ENCODE measurements at regions not wholly inside any gene's neighbourhood (a gene's known extent, or its start where the extent isn't known, plus 50 kb on each side); places are given as distances from the start of the nearest gene placed in this dataset.
A peak's percentile ranks its signal among the peaks of the same experiment; 100 is the strongest.

DNA sequence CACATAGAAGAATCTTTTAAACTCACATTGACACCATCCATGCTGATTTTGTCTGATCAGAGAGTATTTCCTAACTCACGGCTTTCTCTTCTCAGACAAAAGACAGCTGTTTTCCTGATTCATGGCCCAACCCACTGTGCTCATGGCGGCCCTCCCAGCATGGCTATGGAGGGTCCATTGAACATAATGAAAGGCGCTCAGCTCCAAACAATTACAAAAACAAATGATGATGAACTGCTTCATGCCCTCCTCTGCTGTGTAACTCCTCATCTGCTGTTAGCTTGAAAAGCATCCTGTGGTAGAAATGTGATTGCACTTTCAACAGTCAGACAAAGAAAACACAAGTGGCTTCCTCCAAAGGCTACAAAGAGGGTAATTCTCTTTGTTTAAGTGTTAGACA is 673.8 kb downstream of the PRELID2 start:
- H3K9me3 Mint-ChIP-seq (ENCODE audit: unreplicated experiment) = no peaks in the 10 kb centered on the region
- no peak for DNase-seq (ENCODE audit: low spot score)
- H3K27me3 Mint-ChIP-seq (ENCODE audit: unreplicated experiment) = peaks cover 1% of the 10 kb centered on the region
- H3K36me3 Mint-ChIP-seq (ENCODE audit: low read depth, unreplicated experiment) = no peaks in the 10 kb centered on the region
- H3K27ac Mint-ChIP-seq (ENCODE audit: unreplicated experiment) = no peak overlapping the region
- no peak overlapping the region for H3K4me3 Mint-ChIP-seq (ENCODE audit: unreplicated experiment)
- TF ChIP-seq, protein P1, sequence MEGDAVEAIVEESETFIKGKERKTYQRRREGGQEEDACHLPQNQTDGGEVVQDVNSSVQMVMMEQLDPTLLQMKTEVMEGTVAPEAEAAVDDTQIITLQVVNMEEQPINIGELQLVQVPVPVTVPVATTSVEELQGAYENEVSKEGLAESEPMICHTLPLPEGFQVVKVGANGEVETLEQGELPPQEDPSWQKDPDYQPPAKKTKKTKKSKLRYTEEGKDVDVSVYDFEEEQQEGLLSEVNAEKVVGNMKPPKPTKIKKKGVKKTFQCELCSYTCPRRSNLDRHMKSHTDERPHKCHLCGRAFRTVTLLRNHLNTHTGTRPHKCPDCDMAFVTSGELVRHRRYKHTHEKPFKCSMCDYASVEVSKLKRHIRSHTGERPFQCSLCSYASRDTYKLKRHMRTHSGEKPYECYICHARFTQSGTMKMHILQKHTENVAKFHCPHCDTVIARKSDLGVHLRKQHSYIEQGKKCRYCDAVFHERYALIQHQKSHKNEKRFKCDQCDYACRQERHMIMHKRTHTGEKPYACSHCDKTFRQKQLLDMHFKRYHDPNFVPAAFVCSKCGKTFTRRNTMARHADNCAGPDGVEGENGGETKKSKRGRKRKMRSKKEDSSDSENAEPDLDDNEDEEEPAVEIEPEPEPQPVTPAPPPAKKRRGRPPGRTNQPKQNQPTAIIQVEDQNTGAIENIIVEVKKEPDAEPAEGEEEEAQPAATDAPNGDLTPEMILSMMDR (IDR thresholded peaks at IDR 0.05; ENCODE audit: unreplicated experiment) = no peak
- peaks cover 35% of the 10 kb centered on the region for H3K4me1 Mint-ChIP-seq (ENCODE audit: unreplicated experiment)

DNA sequence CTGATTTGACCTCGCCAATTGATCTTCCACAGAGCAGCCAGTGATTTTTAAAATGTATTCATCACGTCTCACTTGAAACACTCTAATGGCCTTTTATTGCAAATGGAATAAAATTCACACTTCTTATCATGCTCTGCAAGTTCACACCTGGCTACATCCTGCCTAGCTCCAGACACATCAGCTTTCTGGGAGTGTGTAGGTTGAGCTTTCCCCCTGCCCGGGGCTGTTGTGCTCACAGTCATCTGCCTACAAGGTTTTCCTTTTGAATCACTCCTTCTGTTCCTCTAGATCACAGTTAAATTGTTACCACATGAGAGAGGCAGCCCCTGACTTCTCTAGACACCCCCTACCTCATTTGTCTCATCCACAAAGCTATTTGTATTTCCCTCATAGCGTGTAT is 674.5 kb downstream of the PRELID2 start:
- Mint-ChIP-seq H3K36me3 (ENCODE audit: low read depth, unreplicated experiment) (no peaks in the 10 kb centered on the region), H3K27me3 (ENCODE audit: unreplicated experiment) (peaks cover 1% of the 10 kb centered on the region), H3K4me3 (ENCODE audit: unreplicated experiment) (no peak overlapping the region), H3K4me1 (ENCODE audit: unreplicated experiment) (peaks cover 35% of the 10 kb centered on the region), H3K27ac (ENCODE audit: unreplicated experiment) (no peak overlapping the region), H3K9me3 (ENCODE audit: unreplicated experiment) (no peaks in the 10 kb centered on the region)
- TF ChIP-seq, protein P1 (IDR thresholded peaks at IDR 0.05; ENCODE audit: unreplicated experiment) = no peak
- no peak for DNase-seq (ENCODE audit: low spot score)

DNA sequence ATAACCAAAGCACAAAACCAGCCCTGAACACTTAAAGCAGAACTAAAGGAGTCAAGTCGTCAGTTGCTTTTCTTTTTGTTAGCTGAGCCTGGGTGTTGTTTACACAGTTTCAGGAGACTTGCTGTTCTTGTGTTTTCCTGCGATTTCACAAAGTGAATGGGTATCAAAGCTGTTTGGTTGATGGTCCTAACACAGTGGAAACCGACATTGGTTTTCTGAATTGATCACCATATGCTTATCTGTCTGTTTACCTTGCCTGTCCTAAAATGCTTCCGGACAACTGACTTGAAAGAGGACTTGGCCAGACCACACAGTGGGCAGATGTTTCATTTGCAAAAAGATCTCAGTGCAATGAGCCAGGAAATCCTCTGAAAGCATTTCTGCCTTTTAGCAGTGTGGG is 676.4 kb downstream of the PRELID2 start:
- Mint-ChIP-seq H3K4me1 (ENCODE audit: unreplicated experiment) (peaks cover 35% of the 10 kb centered on the region), H3K4me3 (ENCODE audit: unreplicated experiment) (no peak overlapping the region), H3K9me3 (ENCODE audit: unreplicated experiment) (no peaks in the 10 kb centered on the region), H3K27me3 (ENCODE audit: unreplicated experiment) (peaks cover 1% of the 10 kb centered on the region), H3K27ac (ENCODE audit: unreplicated experiment) (peak overlapping the region; percentile 14), H3K36me3 (ENCODE audit: low read depth, unreplicated experiment) (no peaks in the 10 kb centered on the region)
- TF ChIP-seq, protein P1 (IDR thresholded peaks at IDR 0.05; ENCODE audit: unreplicated experiment) = no peak
- no peak for DNase-seq (ENCODE audit: low spot score)

DNA sequence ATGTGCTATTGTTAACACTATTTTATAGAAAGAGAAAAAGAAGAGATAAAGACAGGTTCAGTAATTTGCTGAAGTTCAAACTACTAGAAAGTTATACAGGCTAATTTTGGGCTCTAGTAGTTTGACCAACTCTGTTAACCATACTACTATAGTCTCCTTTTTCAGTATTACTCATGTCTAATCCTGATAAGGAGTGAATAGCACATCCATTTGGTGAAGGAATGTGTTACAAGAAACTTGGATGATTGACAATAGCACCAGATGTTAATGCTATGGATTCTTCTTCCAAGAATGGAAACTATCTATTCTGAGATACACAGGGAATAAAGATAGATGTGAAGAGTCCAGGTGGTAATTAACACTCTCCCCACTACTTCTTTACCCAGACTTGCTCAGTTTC is 677.3 kb downstream of the PRELID2 start:
- Mint-ChIP-seq H3K36me3 (ENCODE audit: low read depth, unreplicated experiment) (no peaks in the 10 kb centered on the region), H3K4me1 (ENCODE audit: unreplicated experiment) (peaks cover 32% of the 10 kb centered on the region), H3K27ac (ENCODE audit: unreplicated experiment) (no peak overlapping the region), H3K4me3 (ENCODE audit: unreplicated experiment) (no peak overlapping the region), H3K27me3 (ENCODE audit: unreplicated experiment) (no peaks in the 10 kb centered on the region), H3K9me3 (ENCODE audit: unreplicated experiment) (no peaks in the 10 kb centered on the region)
- no peak for DNase-seq (ENCODE audit: low spot score)
- TF ChIP-seq, protein P1 (IDR thresholded peaks at IDR 0.05; ENCODE audit: unreplicated experiment) = no peak

DNA sequence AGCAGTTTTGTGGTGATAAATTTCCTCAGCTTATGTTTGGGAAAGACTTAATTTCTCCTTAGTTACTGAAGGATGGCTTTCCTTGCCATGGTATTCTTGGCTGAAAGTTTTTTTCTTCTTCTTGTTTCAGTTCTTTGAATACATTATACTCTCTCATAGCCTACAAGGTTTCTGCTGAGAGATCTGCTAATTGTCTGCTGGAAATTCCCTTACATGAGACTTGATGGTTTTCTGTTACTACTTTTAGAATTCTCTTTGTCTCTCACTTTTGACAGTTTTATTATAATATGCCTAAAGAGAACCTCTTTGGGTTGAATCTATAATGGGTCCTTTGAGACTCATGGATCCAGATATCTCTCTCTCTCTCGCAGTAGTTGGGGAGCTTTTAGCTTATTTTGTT is 693.6 kb downstream of the PRELID2 start:
- DNase-seq (ENCODE audit: low spot score) = no peak
- TF ChIP-seq, protein P1 (IDR thresholded peaks at IDR 0.05; ENCODE audit: unreplicated experiment) = no peak
- H3K9me3 Mint-ChIP-seq (ENCODE audit: unreplicated experiment) = no peaks in the 10 kb centered on the region

More for the DNA sequence above, 693.6 kb downstream of the PRELID2 start:
- no peak overlapping the region for H3K27ac Mint-ChIP-seq (ENCODE audit: unreplicated experiment)
- H3K4me3 Mint-ChIP-seq (ENCODE audit: unreplicated experiment) = no peak overlapping the region
- H3K27me3 Mint-ChIP-seq (ENCODE audit: unreplicated experiment) = no peaks in the 10 kb centered on the region
- H3K36me3 Mint-ChIP-seq (ENCODE audit: low read depth, unreplicated experiment) = no peaks in the 10 kb centered on the region
- no peaks in the 10 kb centered on the region for H3K4me1 Mint-ChIP-seq (ENCODE audit: unreplicated experiment)
